ENCODE measurements at regions not wholly inside any gene's neighbourhood (a gene's known extent, or its start where the extent isn't known, plus 50 kb on each side); places are given as distances from the start of the nearest gene placed in this dataset.

DNA sequence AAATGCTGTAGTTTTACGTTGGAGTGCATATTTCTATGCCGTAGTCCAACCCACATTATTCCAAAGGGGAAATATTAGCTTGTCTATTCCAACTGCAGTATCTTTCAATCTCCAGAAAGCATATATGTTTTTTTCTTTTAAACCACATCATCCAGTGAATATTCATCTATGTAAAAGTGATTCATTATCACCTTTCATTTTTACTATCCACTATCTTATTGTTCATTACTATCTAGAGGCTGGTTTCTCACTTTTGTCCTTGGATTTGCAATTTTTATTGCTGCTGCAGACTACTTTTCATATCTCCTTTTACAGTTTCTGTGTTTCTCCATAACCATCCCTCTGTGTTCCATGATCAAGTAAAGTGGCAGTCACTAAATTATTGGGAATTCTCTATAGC lies 1097.2 kb upstream of the TENM4 start:
- no peak for TF ChIP-seq CTCF (conservative IDR thresholded peaks at IDR 0.05; ENCODE audit: low read length)
- H3K4me3 ChIP-seq (ENCODE audit: low read length) = no peak overlapping the region
- DNase-seq (ENCODE audit: low read depth) = no peak

DNA sequence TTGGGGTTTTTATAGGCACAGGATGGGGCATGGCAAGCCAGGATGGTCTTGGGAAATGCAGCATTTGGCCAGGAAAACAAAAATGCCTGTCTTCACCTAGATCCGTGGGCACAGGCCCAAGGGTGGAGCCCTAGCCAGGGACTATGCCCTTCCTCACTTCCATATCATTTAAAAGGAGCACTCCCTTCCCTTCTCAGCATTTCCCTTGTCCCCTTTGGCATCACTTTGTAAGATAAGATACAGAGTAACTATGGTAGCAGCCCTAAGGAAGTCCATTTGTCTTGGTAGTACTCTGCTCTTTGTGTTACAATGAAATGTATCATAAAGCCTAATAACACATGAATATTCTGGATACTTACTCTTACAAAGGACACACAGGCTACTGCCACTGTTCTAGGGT lies 1092.6 kb upstream of the TENM4 start:
- no peak for TF ChIP-seq CTCF (conservative IDR thresholded peaks at IDR 0.05; ENCODE audit: low read length)
- H3K4me3 ChIP-seq (ENCODE audit: low read length) = no peak overlapping the region
- no peak for DNase-seq (ENCODE audit: low read depth)

DNA sequence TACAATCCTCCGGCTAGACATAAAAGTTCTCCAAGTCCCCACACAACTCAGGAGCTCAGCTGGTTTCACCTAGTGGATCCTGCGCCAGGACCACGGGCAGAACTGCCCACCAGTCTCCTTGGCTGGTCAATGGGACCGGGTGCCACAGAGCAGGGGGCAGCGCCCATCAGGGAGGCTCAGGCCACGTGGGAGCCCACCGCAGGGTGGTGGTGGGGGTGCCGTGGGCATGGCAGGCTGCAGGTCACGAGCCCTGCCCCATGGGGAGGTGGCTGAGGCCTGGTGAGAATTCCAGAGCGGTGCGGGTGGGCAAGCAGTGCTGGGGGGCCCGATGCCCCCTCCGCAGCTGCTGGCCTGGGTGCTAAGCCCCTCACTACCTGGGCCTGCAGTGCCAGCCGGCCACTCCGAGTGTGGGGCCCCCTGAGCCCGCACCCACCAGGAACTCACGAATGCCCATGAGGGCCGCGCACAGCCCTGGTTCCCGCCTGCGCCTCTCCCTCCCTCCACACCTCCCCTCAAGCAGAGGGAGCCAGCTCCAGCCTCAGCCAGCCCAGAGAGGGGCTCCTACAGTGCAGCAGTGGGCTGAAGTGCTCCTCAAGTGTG lies 1091.9 kb upstream of the TENM4 start:
- no peak for TF ChIP-seq CTCF (conservative IDR thresholded peaks at IDR 0.05; ENCODE audit: low read length)
- H3K4me3 ChIP-seq (ENCODE audit: low read length) = no peak overlapping the region
- no peak for DNase-seq (ENCODE audit: low read depth)

DNA sequence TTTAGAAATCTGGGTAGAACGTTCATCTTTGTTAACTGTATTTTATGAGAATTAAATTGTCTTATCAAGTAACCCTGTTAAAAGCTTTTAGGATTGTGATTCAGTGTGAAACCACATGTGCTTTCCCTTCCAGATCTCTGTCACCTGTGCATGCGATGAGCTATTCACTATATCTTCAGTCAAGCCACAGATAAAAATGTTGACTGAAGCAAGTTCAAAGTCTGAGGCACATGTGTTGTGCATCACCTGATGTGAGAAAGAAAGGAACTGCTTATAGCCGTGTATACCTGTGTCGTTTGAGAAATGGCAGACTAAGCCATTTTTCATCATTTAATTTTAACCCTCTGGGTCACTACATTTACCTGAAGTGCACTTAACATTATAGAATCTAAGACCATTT lies 1088.9 kb upstream of the TENM4 start:
- TF ChIP-seq CTCF (conservative IDR thresholded peaks at IDR 0.05; ENCODE audit: low read length) = no peak
- H3K4me3 ChIP-seq (ENCODE audit: low read length) = no peak overlapping the region
- DNase-seq (ENCODE audit: low read depth) = no peak

DNA sequence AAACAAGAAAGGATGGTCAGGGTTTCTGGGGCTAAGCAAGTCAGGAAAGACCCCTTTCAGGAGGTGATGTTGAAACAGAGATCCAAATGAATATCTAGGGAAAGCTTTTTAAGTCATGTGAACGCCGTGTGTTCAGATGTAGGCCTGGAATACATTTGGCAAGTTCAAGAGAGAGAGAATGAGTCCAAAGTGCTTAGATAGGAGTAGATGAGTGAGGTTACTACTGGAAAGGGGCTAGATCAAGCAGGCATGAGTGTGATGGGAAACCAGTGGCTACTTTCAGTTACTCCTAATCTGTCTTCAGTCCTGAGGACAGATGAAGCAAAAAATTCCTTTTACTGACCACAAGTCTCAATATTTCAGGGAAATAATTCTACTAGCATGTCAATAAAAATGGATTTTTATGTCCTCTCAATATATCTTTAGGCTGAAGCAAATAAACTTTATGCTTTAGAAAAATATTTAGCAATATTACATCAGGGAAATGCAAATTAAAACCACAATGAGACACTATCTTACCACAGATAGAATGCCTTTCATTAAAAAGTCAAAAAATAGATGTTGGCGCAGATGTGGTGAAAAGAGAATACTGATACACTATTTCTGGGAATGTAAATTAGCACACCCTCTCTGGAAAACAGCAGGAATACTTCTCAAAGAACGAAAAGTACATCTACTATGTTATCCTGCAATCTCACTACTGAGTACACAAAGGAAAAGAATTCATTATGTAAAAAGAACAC lies 1085.0 kb upstream of the TENM4 start:
- no peak for DNase-seq (ENCODE audit: low read depth)
- no peak for TF ChIP-seq CTCF (conservative IDR thresholded peaks at IDR 0.05; ENCODE audit: low read length)

GRCh38 chr11:80524349-80524748 lies 1083.5 kb upstream of the TENM4 start:
- DNase-seq (ENCODE audit: low read depth) = no peak
- H3K4me3 ChIP-seq (ENCODE audit: low read length) = no peak overlapping the region
- no peak for TF ChIP-seq CTCF (conservative IDR thresholded peaks at IDR 0.05; ENCODE audit: low read length)

More for the DNA sequence above, 1085.0 kb upstream of the TENM4 start:
- H3K4me3 ChIP-seq (ENCODE audit: low read length) = no peak overlapping the region

- DNase-seq (ENCODE audit: low read depth) = no peak
- no peak overlapping the region for H3K4me3 ChIP-seq (ENCODE audit: low read length)
- no peak for TF ChIP-seq CTCF (conservative IDR thresholded peaks at IDR 0.05; ENCODE audit: low read length)
Measured at GRCh38 chr11:80523057-80523456, 1082.2 kb upstream of the TENM4 start.
